GM23338 (cell line): ENCODE measurements at regions not wholly inside any gene's neighbourhood (a gene's known extent, or its start where the extent isn't known, plus 50 kb on each side); places are given as distances from the start of the nearest gene placed in this dataset.

Source experiments
- ATAC-seq: fragments of 200-7000 bp; cut with Tn5 transposase; 3 replicates; pipeline ENCODE4 v1.9.1; 2020
- DNase-seq: peaks from one replicate; pipeline ENCODE4 v3.0.0-alpha.2; 2015; ENCODE audit warnings: low spot score
- H2AFZ ChIP-seq: fragments of 200-600 bp; sonication (generic); 2 replicates; pipeline ENCODE4 v1.8.0; 2016; ENCODE audit warnings: antibody characterized with exemption, mild to moderate bottlenecking, moderate library complexity
- H3F3A ChIP-seq: fragments of 200-600 bp; sonication (generic); replicated peaks from 2 replicates; pipeline ENCODE4 v1.8.0; 2017; ENCODE audit warnings: antibody characterized with exemption, mixed run types, low read depth
- H3K27ac ChIP-seq: fragments of 200-600 bp; sonication (generic); 2 replicates; pipeline ENCODE4 v1.6.1; 2016; ENCODE audit warnings: low read depth
- H3K27me3 ChIP-seq: fragments of 200-600 bp; sonication (generic); 2 replicates; pipeline ENCODE4 v1.8.0; 2016; ENCODE audit warnings: mild to moderate bottlenecking, mixed run types, moderate library complexity; ENCODE audit not compliant: insufficient read depth
- H3K36me3 ChIP-seq: fragments of 200-600 bp; sonication (generic); 2 replicates; pipeline ENCODE4 v1.8.0; 2016; ENCODE audit warnings: mild to moderate bottlenecking; ENCODE audit not compliant: insufficient read depth
- H3K4me1 ChIP-seq: fragments of 200-600 bp; sonication (generic); 2 replicates; pipeline ENCODE4 v1.8.0; 2016; ENCODE audit warnings: mild to moderate bottlenecking, moderate library complexity; ENCODE audit not compliant: insufficient read depth
- H3K4me2 ChIP-seq: fragments of 200-600 bp; sonication (generic); 2 replicates; pipeline ENCODE4 v1.7.1; 2017; ENCODE audit warnings: mixed run types
- H3K4me3 ChIP-seq: fragments of 200-600 bp; sonication (generic); 2 replicates; pipeline ENCODE4 v1.6.1; 2016; ENCODE audit warnings: mixed run types
- H3K79me2 ChIP-seq: fragments of 200-600 bp; sonication (generic); replicated peaks from 2 replicates; pipeline ENCODE4 v1.8.0; 2017; ENCODE audit warnings: mild to moderate bottlenecking; ENCODE audit not compliant: insufficient read depth
- H3K9me2 ChIP-seq: fragments of 200-600 bp; sonication (generic); 2 replicates; pipeline ENCODE4 v1.8.0; 2017; ENCODE audit not compliant: insufficient read depth
- H4K20me1 ChIP-seq: fragments of 200-600 bp; sonication (generic); replicated peaks from 2 replicates; pipeline ENCODE4 v1.8.0; 2017; ENCODE audit warnings: mild to moderate bottlenecking; ENCODE audit not compliant: insufficient read depth
- H3K27ac Mint-ChIP-seq: 2 replicates; pipeline ENCODE4 v1.8.0; 2020; ENCODE audit warnings: inconsistent platforms, mild to moderate bottlenecking, moderate library complexity, mixed read lengths
- H3K27me3 Mint-ChIP-seq: 3 replicates; pipeline ENCODE4 v1.8.0; 2022; ENCODE audit warnings: low read depth, mild to moderate bottlenecking, moderate library complexity, mixed read lengths, inconsistent platforms; ENCODE audit not compliant: insufficient read depth, poor library complexity
- H3K36me3 Mint-ChIP-seq: 3 replicates; pipeline ENCODE4 v1.8.0; 2021; ENCODE audit warnings: low read depth, mild to moderate bottlenecking, inconsistent platforms, moderate library complexity, mixed read lengths
- H3K4me1 Mint-ChIP-seq: 3 replicates; pipeline ENCODE4 v1.8.0; 2020; ENCODE audit warnings: mild to moderate bottlenecking, inconsistent platforms, mixed read lengths
- H3K4me3 Mint-ChIP-seq: 3 replicates; pipeline ENCODE4 v1.8.0; 2021; ENCODE audit warnings: moderate library complexity, mild to moderate bottlenecking, inconsistent platforms, mixed read lengths
- H3K9me3 Mint-ChIP-seq: 3 replicates; pipeline ENCODE4 v1.8.0; 2020; ENCODE audit warnings: moderate library complexity, mild to moderate bottlenecking, inconsistent platforms, mixed read lengths
- CREB1 ChIP-seq: fragments of 250-450 bp; sonication (Bioruptor Pico); IDR thresholded peaks from 2 replicates; pipeline ENCODE4 v1.5.0; 2020; ENCODE audit warnings: low read depth, mild to moderate bottlenecking, moderate library complexity
- CTCF ChIP-seq, 2 experiments: fragments of 200-600 bp in 1 of 2; sonication (generic) in 1 of 2; conservative IDR thresholded peaks; 2 replicates each; pipeline versions ENCODE4 v1.5.1 to v1.6.1; 2016 to 2017; ENCODE audit warnings: antibody characterized with exemption in 2 of 2, low read depth in 2 of 2, mild to moderate bottlenecking in 2 of 2, moderate library complexity in 1 of 2
- ETS1 ChIP-seq: IDR thresholded peaks from 2 replicates; pipeline ENCODE4 v1.6.1; 2016; ENCODE audit warnings: antibody characterized with exemption
- EZH2 ChIP-seq: fragments of 200-600 bp; sonication (generic); IDR thresholded peaks from one replicate; pipeline ENCODE4 v1.8.0; 2017; ENCODE audit warnings: antibody characterized with exemption, mild to moderate bottlenecking, low read depth; ENCODE audit not compliant: unreplicated experiment
- EZH2phosphoT487 ChIP-seq: fragments of 200-600 bp; sonication (generic); IDR thresholded peaks from one replicate; pipeline ENCODE4 v1.8.1; 2018; ENCODE audit warnings: antibody characterized with exemption; ENCODE audit not compliant: unreplicated experiment
- JUNB ChIP-seq: IDR thresholded peaks from one replicate; pipeline ENCODE4 v1.6.1; 2016; ENCODE audit warnings: antibody characterized with exemption; ENCODE audit not compliant: unreplicated experiment
- NANOG ChIP-seq: IDR thresholded peaks from 2 replicates; pipeline ENCODE4 v1.6.1; 2016; ENCODE audit warnings: antibody characterized with exemption, borderline replicate concordance
- POLR2AphosphoS5 ChIP-seq: IDR thresholded peaks from 2 replicates; pipeline ENCODE4 v1.6.1; 2016; ENCODE audit warnings: antibody characterized with exemption, low read depth
- STAT1 ChIP-seq: IDR thresholded peaks from one replicate; pipeline ENCODE4 v1.6.1; 2016; ENCODE audit warnings: antibody characterized with exemption; ENCODE audit not compliant: unreplicated experiment
- ZNF114 ChIP-seq: fragments of 250-450 bp; sonication (Bioruptor Pico); IDR thresholded peaks from 2 replicates; pipeline ENCODE4 v1.5.0; 2020; ENCODE audit warnings: mild to moderate bottlenecking, moderate library complexity
- ZNF331 ChIP-seq: fragments of 250-450 bp; sonication (Bioruptor Pico); IDR thresholded peaks from 2 replicates; pipeline ENCODE4 v1.5.0; 2020; ENCODE audit warnings: low read depth, mild to moderate bottlenecking, moderate library complexity
- ZNF462 ChIP-seq: fragments of 250-450 bp; sonication (Bioruptor Pico); IDR thresholded peaks from 2 replicates; pipeline ENCODE4 v1.5.0; 2020; ENCODE audit warnings: mild to moderate bottlenecking, moderate library complexity
- TF ChIP-seq, protein P1 (sequence below): IDR thresholded peaks from one replicate; pipeline ENCODE4 v1.6.1; 2018; ENCODE audit warnings: antibody characterized with exemption; ENCODE audit not compliant: unreplicated experiment

DNA sequence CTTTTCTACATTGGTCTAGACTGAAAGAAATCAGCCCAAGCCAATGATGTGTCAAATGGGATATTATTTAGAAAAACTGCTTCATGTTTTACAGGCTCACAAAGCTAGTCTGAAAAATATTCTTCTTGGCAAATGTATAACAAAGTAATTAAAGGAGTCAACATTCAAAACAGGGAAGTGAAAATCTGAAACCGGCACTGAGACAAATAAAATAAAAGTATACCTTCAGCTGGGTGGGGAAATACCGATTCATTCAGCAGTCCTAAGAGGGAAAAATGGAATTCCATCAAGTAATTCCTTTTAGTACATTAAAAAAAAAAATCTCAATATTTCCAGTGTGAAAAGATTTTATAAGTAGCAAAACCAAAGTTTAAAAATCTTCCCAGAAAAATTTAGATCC, 259.6 kb upstream of the SLC24A2 start:
- H3K4me1 ChIP-seq = no peaks in the 10 kb centered on the region
- H3K4me3 ChIP-seq = no peak overlapping the region
- H3K36me3 ChIP-seq = no peaks in the 10 kb centered on the region
- DNase-seq = no peak
- no peak overlapping the region for H2AFZ ChIP-seq
- no peaks in the 10 kb centered on the region for H3K27me3 ChIP-seq
- H4K20me1 ChIP-seq = no peaks in the 10 kb centered on the region
- no peaks in the 10 kb centered on the region for H3F3A ChIP-seq
- Mint-ChIP-seq H3K9me3 (no peaks in the 10 kb centered on the region), H3K27me3 (no peaks in the 10 kb centered on the region), H3K4me1 (peaks cover 4% of the 10 kb centered on the region; the same call in 1 of the 3 replicates), H3K36me3 (no peaks in the 10 kb centered on the region), H3K27ac (no peak overlapping the region), H3K4me3 (no peak overlapping the region)
- peaks cover 4% of the 10 kb centered on the region; the same call in 1 of the 2 replicates for H3K9me2 ChIP-seq
- H3K4me2 ChIP-seq = no peak overlapping the region
- H3K79me2 ChIP-seq = no peaks in the 10 kb centered on the region
- ATAC-seq = no peak
- H3K27ac ChIP-seq = no peak overlapping the region
- TF ChIP-seq ZNF462 (CRISPR knock-in tag) (no peak), STAT1 (no peak), ZNF114 (CRISPR knock-in tag) (no peak), CREB1 (CRISPR knock-in tag) (no peak), JUNB (no peak), POLR2AphosphoS5 (no peak), ETS1 (no peak), EZH2phosphoT487 (no peak), CTCF (conservative IDR thresholded peaks at IDR 0.05; ENCODE audit: low read depth in 2 of 2) (no peak), EZH2 (no peak), ZNF331 (CRISPR knock-in tag) (no peak), NANOG (no peak)
- TF ChIP-seq, protein P1, sequence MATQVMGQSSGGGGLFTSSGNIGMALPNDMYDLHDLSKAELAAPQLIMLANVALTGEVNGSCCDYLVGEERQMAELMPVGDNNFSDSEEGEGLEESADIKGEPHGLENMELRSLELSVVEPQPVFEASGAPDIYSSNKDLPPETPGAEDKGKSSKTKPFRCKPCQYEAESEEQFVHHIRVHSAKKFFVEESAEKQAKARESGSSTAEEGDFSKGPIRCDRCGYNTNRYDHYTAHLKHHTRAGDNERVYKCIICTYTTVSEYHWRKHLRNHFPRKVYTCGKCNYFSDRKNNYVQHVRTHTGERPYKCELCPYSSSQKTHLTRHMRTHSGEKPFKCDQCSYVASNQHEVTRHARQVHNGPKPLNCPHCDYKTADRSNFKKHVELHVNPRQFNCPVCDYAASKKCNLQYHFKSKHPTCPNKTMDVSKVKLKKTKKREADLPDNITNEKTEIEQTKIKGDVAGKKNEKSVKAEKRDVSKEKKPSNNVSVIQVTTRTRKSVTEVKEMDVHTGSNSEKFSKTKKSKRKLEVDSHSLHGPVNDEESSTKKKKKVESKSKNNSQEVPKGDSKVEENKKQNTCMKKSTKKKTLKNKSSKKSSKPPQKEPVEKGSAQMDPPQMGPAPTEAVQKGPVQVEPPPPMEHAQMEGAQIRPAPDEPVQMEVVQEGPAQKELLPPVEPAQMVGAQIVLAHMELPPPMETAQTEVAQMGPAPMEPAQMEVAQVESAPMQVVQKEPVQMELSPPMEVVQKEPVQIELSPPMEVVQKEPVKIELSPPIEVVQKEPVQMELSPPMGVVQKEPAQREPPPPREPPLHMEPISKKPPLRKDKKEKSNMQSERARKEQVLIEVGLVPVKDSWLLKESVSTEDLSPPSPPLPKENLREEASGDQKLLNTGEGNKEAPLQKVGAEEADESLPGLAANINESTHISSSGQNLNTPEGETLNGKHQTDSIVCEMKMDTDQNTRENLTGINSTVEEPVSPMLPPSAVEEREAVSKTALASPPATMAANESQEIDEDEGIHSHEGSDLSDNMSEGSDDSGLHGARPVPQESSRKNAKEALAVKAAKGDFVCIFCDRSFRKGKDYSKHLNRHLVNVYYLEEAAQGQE = no peak
